ENCODE measurements at regions not wholly inside any gene's neighbourhood (a gene's known extent, or its start where the extent isn't known, plus 50 kb on each side); places are given as distances from the start of the nearest gene placed in this dataset.

DNA sequence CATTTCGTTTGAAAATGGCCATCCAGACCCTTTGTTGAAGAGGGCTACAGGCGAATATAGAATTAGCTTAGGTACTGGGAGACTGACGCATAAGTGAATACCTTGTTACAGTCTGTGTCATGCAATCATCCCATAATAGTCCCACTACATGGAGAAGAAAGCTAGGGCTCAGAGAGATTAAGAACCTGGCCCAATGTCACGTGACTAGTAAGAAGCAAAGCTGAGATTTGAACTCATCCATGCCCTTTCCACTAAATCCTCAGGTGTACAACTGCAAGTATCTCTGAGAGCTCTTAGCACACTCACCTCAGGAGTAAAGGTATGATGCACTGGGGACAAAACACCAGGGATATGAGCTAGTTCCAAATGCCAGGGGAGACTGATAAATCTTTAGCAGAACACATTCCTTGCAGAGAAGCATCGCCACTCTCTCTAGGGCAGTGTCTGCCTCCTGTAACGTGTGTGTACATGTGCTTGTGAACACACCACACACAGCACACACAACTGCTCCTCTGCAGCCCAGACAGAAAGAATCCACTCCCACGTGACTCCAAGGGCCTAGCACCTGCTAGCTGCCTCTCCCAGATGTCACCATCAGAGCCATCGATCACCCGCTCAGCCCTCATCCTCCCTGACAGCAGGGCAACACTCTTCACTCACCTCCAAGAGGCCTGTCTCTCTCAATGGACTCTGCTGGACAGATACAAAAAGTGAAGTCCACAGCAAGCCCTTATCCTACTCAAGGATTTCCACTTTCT lies 402.8 kb downstream of the NXPE2 start:
- Histone ChIP-seq H4K20me1 (ENCODE audit: insufficient read depth) (no peaks in the 10 kb centered on the region), H3F3A (replicated peaks; ENCODE audit: insufficient read depth) (no peaks in the 10 kb centered on the region), H3K4me2 (no peak overlapping the region), H3K9ac (no peak overlapping the region), H3K9me2 (no peaks in the 10 kb centered on the region), H3K27ac (ENCODE audit: low read depth in 2 of 2, low read length in 1 of 2) (no peak overlapping the region), H3K27me3 (ENCODE audit: insufficient read depth) (no peaks in the 10 kb centered on the region), H3K4me1 (ENCODE audit: control insufficient read depth in 1 of 2, insufficient read depth in 2 of 2, low read depth in 1 of 2, low read length in 1 of 2) (peaks cover 0 to 34% of the 10 kb centered on the region in 2 experiments; a peak in 2 of 4 replicates), H3K4me3 (ENCODE audit: low read depth in 2 of 2, low read length in 1 of 2) (no peak overlapping the region), H2AFZ (ENCODE audit: low read depth) (no peak overlapping the region), H3K9me3 (no peaks in the 10 kb centered on the region), H3K36me3 (replicated peaks in 1 of 2; ENCODE audit: control insufficient read depth in 1 of 2, insufficient read depth in 2 of 2, low read length in 1 of 2) (no peaks in the 10 kb centered on the region), H3K79me2 (ENCODE audit: insufficient read depth) (no peaks in the 10 kb centered on the region)
- CTCF ChIA-PET = interaction anchor here (1.1 to 1.9 kb wide), 4 partner anchors 10 to 306 kb away, joined by 3 to 7 read pairs (median 4); no protein-coding TSS in a partner anchor
- no peak for DNase-seq
- TF ChIP-seq SIN3A (IDR thresholded peaks at IDR 0.05; ENCODE audit: borderline replicate concordance, low read depth, low read length) (no peak), JUND (IDR thresholded peaks at IDR 0.05) (no peak), ELF1 (IDR thresholded peaks at IDR 0.05) (no peak), ZBTB33 (IDR thresholded peaks at IDR 0.05; ENCODE audit: borderline replicate concordance, low read depth) (no peak), RCOR1 (IDR thresholded peaks at IDR 0.05; ENCODE audit: low read length) (no peak), RXRA (IDR thresholded peaks at IDR 0.05; ENCODE audit: borderline replicate concordance, low read depth) (no peak), USF2 (IDR thresholded peaks at IDR 0.05; ENCODE audit: borderline replicate concordance, low read depth, low read length) (no peak), NRF1 (IDR thresholded peaks at IDR 0.05; ENCODE audit: low read depth, low read length) (no peak), TAF1 (IDR thresholded peaks at IDR 0.05; ENCODE audit: borderline replicate concordance, low read depth, low read length) (no peak), GATA2 (CRISPR knock-in tag; IDR thresholded peaks at IDR 0.05) (no peak), YY1 (IDR thresholded peaks at IDR 0.05; ENCODE audit: low read depth) (no peak), PBX3 (IDR thresholded peaks at IDR 0.05) (no peak), EP300 (IDR thresholded peaks at IDR 0.05; ENCODE audit: borderline replicate concordance in 1 of 2, low read depth in 1 of 2, low read length in 1 of 2) (no peak)
- POLR2A ChIA-PET = no interaction called here
- WGBS (ENCODE audit: low lambda C conversion rate) = 35% methylated on average over 9 of the region's 9 CpGs

GRCh38 chr11:115081972-115082371 lies 403.6 kb downstream of the NXPE2 start:
- Histone ChIP-seq H3K36me3 (replicated peaks in 1 of 2; ENCODE audit: control insufficient read depth in 1 of 2, insufficient read depth in 2 of 2, low read length in 1 of 2) (no peaks in the 10 kb centered on the region), H3K27me3 (ENCODE audit: insufficient read depth) (no peaks in the 10 kb centered on the region), H3K79me2 (ENCODE audit: insufficient read depth) (no peaks in the 10 kb centered on the region), H3K4me2 (no peak overlapping the region), H3K9me2 (no peaks in the 10 kb centered on the region), H3K9ac (no peak overlapping the region), H3F3A (replicated peaks; ENCODE audit: insufficient read depth) (no peaks in the 10 kb centered on the region), H4K20me1 (ENCODE audit: insufficient read depth) (no peaks in the 10 kb centered on the region), H3K4me3 (ENCODE audit: low read depth in 2 of 2, low read length in 1 of 2) (no peak overlapping the region), H3K4me1 (ENCODE audit: control insufficient read depth in 1 of 2, insufficient read depth in 2 of 2, low read depth in 1 of 2, low read length in 1 of 2) (peaks cover 0 to 34% of the 10 kb centered on the region in 2 experiments; a peak in 2 of 4 replicates), H2AFZ (ENCODE audit: low read depth) (no peak overlapping the region), H3K27ac (ENCODE audit: low read depth in 2 of 2, low read length in 1 of 2) (no peak overlapping the region), H3K9me3 (no peaks in the 10 kb centered on the region)
- DNase-seq = no peak
- 53% methylated on average over 2 of the region's 2 CpGs for WGBS (ENCODE audit: low lambda C conversion rate)
- ChIA-PET POLR2A (no interaction called here), CTCF (interaction anchor here (1.1 to 1.6 kb wide), 4 partner anchors 11 to 27 kb away, joined by 3 to 4 read pairs (median 4); no protein-coding TSS in a partner anchor)
- TF ChIP-seq NFIC (IDR thresholded peaks at IDR 0.05; ENCODE audit: borderline replicate concordance) (no peak), CTCF (IDR thresholded peaks at IDR 0.05) (no peak), FOSL2 (IDR thresholded peaks at IDR 0.05; ENCODE audit: borderline replicate concordance, low read depth) (no peak), EZH2phosphoT487 (IDR thresholded peaks at IDR 0.05; ENCODE audit: borderline replicate concordance, low read depth) (no peak), MEF2A (IDR thresholded peaks at IDR 0.05; ENCODE audit: borderline replicate concordance, low read depth) (no peak), RAD21 (IDR thresholded peaks at IDR 0.05; ENCODE audit: low read length) (no peak), RCOR1 (IDR thresholded peaks at IDR 0.05; ENCODE audit: low read length) (no peak), GABPA (IDR thresholded peaks at IDR 0.05; ENCODE audit: low read depth) (no peak)
